ENCODE measurements at regions not wholly inside any gene's neighbourhood (a gene's known extent, or its start where the extent isn't known, plus 50 kb on each side); places are given as distances from the start of the nearest gene placed in this dataset.

- no peak for DNase-seq (ENCODE audit: low spot score)
Observed at GRCh38 chr21:27639286-27639685, 672.4 kb upstream of the ADAMTS5 start.

- no peak for DNase-seq (ENCODE audit: low spot score)
Observed at GRCh38 chr21:27636656-27637055, 669.8 kb upstream of the ADAMTS5 start.

- DNase-seq (ENCODE audit: low spot score): no peak
Observed at GRCh38 chr21:27633631-27634030, 666.7 kb upstream of the ADAMTS5 start.

GRCh38 chr21:27631471-27631870 lies 664.6 kb upstream of the ADAMTS5 start:
- no peak for DNase-seq (ENCODE audit: low spot score)

- no peak for DNase-seq (ENCODE audit: low spot score)
Observed at GRCh38 chr21:27622631-27623030, 655.7 kb upstream of the ADAMTS5 start.

GRCh38 chr21:27614231-27614630 lies 647.3 kb upstream of the ADAMTS5 start:
- DNase-seq (ENCODE audit: low spot score): no peak

GRCh38 chr21:27606422-27606821 lies 639.5 kb upstream of the ADAMTS5 start:
- DNase-seq (ENCODE audit: low spot score): no peak

- no peak for DNase-seq (ENCODE audit: low spot score)
Observed at GRCh38 chr21:27596196-27596595, 629.3 kb upstream of the ADAMTS5 start.

- DNase-seq (ENCODE audit: low spot score): no peak
Observed at GRCh38 chr21:27595716-27596115, 628.8 kb upstream of the ADAMTS5 start.

GRCh38 chr21:27590271-27590670 lies 623.4 kb upstream of the ADAMTS5 start:
- no peak for DNase-seq (ENCODE audit: low spot score)

GRCh38 chr21:27589781-27590180 lies 622.9 kb upstream of the ADAMTS5 start:
- no peak for DNase-seq (ENCODE audit: low spot score)

- no peak for DNase-seq (ENCODE audit: low spot score)
Observed at GRCh38 chr21:27586986-27587385, 620.1 kb upstream of the ADAMTS5 start.

- DNase-seq (ENCODE audit: low spot score): no peak
Observed at GRCh38 chr21:27586326-27586725, 619.4 kb upstream of the ADAMTS5 start.

GRCh38 chr21:27584256-27584655 lies 617.4 kb upstream of the ADAMTS5 start:
- no peak for DNase-seq (ENCODE audit: low spot score)

GRCh38 chr21:27582948-27583430 lies 616.1 kb upstream of the ADAMTS5 start:
- DNase-seq (ENCODE audit: low spot score): no peak

GRCh38 chr21:27582246-27582947 lies 615.5 kb upstream of the ADAMTS5 start:
- no peak for DNase-seq (ENCODE audit: low spot score)

GRCh38 chr21:27581168-27581567 lies 614.3 kb upstream of the ADAMTS5 start:
- DNase-seq (ENCODE audit: low spot score): peak; percentile 15

GRCh38 chr21:27580276-27580675 lies 613.4 kb upstream of the ADAMTS5 start:
- DNase-seq (ENCODE audit: low spot score): no peak

- DNase-seq (ENCODE audit: low spot score): no peak
Observed at GRCh38 chr21:27578741-27579265, 611.9 kb upstream of the ADAMTS5 start.

- peak; percentile 3 for DNase-seq (ENCODE audit: low spot score)
Observed at GRCh38 chr21:27572696-27573095, 605.8 kb upstream of the ADAMTS5 start.

GRCh38 chr21:27571706-27572105 lies 604.8 kb upstream of the ADAMTS5 start:
- DNase-seq (ENCODE audit: low spot score): no peak

GRCh38 chr21:27570306-27570868 lies 603.5 kb upstream of the ADAMTS5 start:
- DNase-seq (ENCODE audit: low spot score): peak; percentile 39

GRCh38 chr21:27569831-27570230 lies 602.9 kb upstream of the ADAMTS5 start:
- DNase-seq (ENCODE audit: low spot score): no peak

GRCh38 chr21:27569091-27569490 lies 602.2 kb upstream of the ADAMTS5 start:
- DNase-seq (ENCODE audit: low spot score): no peak

Data from RKO (cell line).